AG10803 (cell line): ENCODE measurements at regions not wholly inside any gene's neighbourhood (a gene's known extent, or its start where the extent isn't known, plus 50 kb on each side); places are given as distances from the start of the nearest gene placed in this dataset.

Experiments used
- DNase-seq: peaks from one replicate; pipeline ENCODE4 v3.0.0; 2010; ENCODE audit warnings: low read depth
- H3K4me3 ChIP-seq: 2 replicates; pipeline ENCODE4 v1.5.1; 2011; ENCODE audit warnings: mild to moderate bottlenecking, low read length, control low read depth
- CTCF ChIP-seq: conservative IDR thresholded peaks from 2 replicates; pipeline ENCODE4 v1.5.1; 2011; ENCODE audit warnings: mild to moderate bottlenecking, low read length, control low read depth, inconsistent platforms

DNA sequence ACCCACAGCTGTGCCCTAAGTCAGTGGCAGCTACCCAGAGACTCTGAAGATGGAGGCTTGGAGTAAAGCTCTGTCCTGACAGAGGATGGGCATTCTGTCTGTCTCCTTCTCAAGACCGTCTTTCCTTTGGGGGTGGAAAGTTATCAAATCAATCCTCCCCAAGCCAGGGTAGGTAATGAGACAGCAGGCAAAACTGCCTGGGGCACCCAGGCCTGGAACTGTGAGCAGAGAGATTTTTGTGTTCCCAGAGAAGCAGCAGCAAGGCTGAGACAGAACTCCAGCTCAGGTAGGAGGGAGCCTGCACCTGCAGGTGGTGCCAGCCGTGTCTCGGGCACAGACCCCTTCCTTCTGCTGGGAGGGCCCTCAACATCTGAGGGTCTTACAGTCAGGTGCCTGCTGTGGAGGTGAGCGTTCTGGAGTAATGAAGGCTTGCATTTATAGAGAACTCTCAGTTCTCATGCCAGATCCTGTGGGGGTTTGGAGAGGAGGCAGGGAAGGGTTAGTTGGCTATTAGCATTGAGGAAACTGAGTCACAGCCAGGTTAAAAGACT is 95.6 kb downstream of the RIPK4 start:
- no peak for DNase-seq
- no peak overlapping the region for H3K4me3 ChIP-seq
- no peak for TF ChIP-seq CTCF

- DNase-seq, result no peak
- no peak for TF ChIP-seq CTCF
- H3K4me3 ChIP-seq, result no peak overlapping the region
Measured at GRCh38 chr21:41670056-41670805, 96.6 kb downstream of the RIPK4 start.

- TF ChIP-seq CTCF, result no peak
- no peak overlapping the region for H3K4me3 ChIP-seq
- DNase-seq, result no peak
Measured at GRCh38 chr21:41669533-41669830, 97.4 kb downstream of the RIPK4 start.

GRCh38 chr21:41668686-41669532 is 97.9 kb downstream of the RIPK4 start:
- TF ChIP-seq CTCF, result no peak
- DNase-seq, result no peak
- no peak overlapping the region for H3K4me3 ChIP-seq

DNA sequence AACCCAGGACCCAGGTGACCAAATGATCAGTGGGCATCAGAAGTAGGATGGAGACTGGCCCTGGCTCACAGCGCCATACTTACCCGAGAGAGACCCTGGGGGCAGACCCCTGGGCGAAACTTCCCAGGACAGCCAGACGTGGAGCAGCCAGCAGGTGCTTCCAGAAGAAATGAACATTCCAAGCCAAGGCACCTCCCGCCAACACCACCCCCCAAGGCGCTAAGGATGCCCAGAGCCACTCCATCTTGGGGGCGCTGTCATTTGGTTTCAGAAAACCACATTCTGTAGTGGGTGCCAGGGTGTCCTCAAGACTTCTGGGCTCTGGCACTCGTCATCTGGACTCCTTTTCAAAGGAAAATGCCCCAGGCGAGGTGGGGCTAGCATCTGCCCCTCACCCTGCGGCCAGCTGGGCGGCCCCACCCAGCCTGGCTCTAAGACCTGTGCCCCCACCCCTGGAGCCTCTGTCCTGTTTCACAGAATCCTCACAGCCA is 98.8 kb downstream of the RIPK4 start:
- H3K4me3 ChIP-seq, result no peak overlapping the region
- DNase-seq, result no peak
- no peak for TF ChIP-seq CTCF

GRCh38 chr21:41667136-41667535 is 99.7 kb downstream of the RIPK4 start:
- no peak for TF ChIP-seq CTCF
- no peak for DNase-seq

More at GRCh38 chr21:41667136-41667535, 99.7 kb downstream of the RIPK4 start:
- H3K4me3 ChIP-seq, result no peak overlapping the region
